NCI-H1694 (cell line): ENCODE measurements at regions not wholly inside any gene's neighbourhood (a gene's known extent, or its start where the extent isn't known, plus 50 kb on each side); places are given as distances from the start of the nearest gene placed in this dataset.
"Not testable (repeated sequence)": the region's sequence is repeated elsewhere in the genome, so short reads cannot be mapped to it uniquely, and the experiment has no call there.

Experiments
- DNase-seq: peaks from one replicate; lab custom pipeline; 2025; lab: John Stamatoyannopoulos, UW

- not testable (repeated sequence) for DNase-seq
These were observed 1280.7 kb upstream of the SEL1L start for GRCh38 chr14:82814339-82814738.

- no peak for DNase-seq
These were observed 1296.9 kb upstream of the SEL1L start for GRCh38 chr14:82830596-82830995.

GRCh38 chr14:82836256-82836950, 1302.8 kb upstream of the SEL1L start:
- no peak for DNase-seq

- no peak for DNase-seq
These were observed 1304.0 kb upstream of the SEL1L start for GRCh38 chr14:82837611-82838140.

- no peak for DNase-seq
These were observed 1316.9 kb upstream of the SEL1L start for GRCh38 chr14:82850576-82850975.

- DNase-seq = no peak
These were observed 1320.5 kb upstream of the SEL1L start for GRCh38 chr14:82854131-82854530.

GRCh38 chr14:82854901-82855300, 1321.2 kb upstream of the SEL1L start:
- DNase-seq = no peak

GRCh38 chr14:82855912-82856391, 1322.3 kb upstream of the SEL1L start:
- peak; percentile 72 for DNase-seq

- DNase-seq = no peak
These were observed 1327.7 kb upstream of the SEL1L start for GRCh38 chr14:82861313-82861712.

GRCh38 chr14:82872494-82872893, 1338.8 kb upstream of the SEL1L start:
- DNase-seq = no peak

- no peak for DNase-seq
These were observed 1345.3 kb upstream of the SEL1L start for GRCh38 chr14:82878951-82879350.

- no peak for DNase-seq
These were observed 1346.4 kb upstream of the SEL1L start for GRCh38 chr14:82879949-82880535.

GRCh38 chr14:82886670-82887069, 1353.0 kb upstream of the SEL1L start:
- DNase-seq = no peak

GRCh38 chr14:82889701-82890100, 1356.0 kb upstream of the SEL1L start:
- no peak for DNase-seq

GRCh38 chr14:82896476-82896875, 1362.8 kb upstream of the SEL1L start:
- no peak for DNase-seq

GRCh38 chr14:82897469-82898308, 1364.0 kb upstream of the SEL1L start:
- no peak for DNase-seq

GRCh38 chr14:82905762-82906161, 1372.1 kb upstream of the SEL1L start:
- DNase-seq = no peak

GRCh38 chr14:82911930-82912329, 1378.3 kb upstream of the SEL1L start:
- no peak for DNase-seq

- DNase-seq = no peak
These were observed 1379.7 kb upstream of the SEL1L start for GRCh38 chr14:82913396-82913795.

GRCh38 chr14:82915381-82915780, 1381.7 kb upstream of the SEL1L start:
- no peak for DNase-seq

GRCh38 chr14:82935691-82936090, 1402.0 kb upstream of the SEL1L start:
- DNase-seq = no peak

- no peak for DNase-seq
These were observed 1417.5 kb upstream of the SEL1L start for GRCh38 chr14:82951171-82951570.

GRCh38 chr14:82963756-82964155, 1430.1 kb upstream of the SEL1L start:
- DNase-seq = no peak
